Natural killer cell (primary cell): ENCODE measurements at regions not wholly inside any gene's neighbourhood (a gene's known extent, or its start where the extent isn't known, plus 50 kb on each side); places are given as distances from the start of the nearest gene placed in this dataset.

ENCODE experiments used
- ATAC-seq, 3 donors: fragments of 150-1000 bp in 2 of 3; fragments of 200-7000 bp in 1 of 3; cut with Tn5 transposase; 1 replicate in 1 of 3; 2 replicates in 2 of 3; pipeline ENCODE4 v1.10.0; 2021; ENCODE audit warnings: mild to moderate bottlenecking in 2 of 3, moderate library complexity in 2 of 3
- DNase-seq, 2 donors: peaks; one replicate each; pipeline versions ENCODE4 v3.0.0 to v3.0.0-alpha.2; 2013 to 2021; ENCODE audit warnings: mixed read lengths in 1 of 2
- H3K27ac ChIP-seq: one replicate; pipeline ENCODE4 v1.5.1; 2013; ENCODE audit warnings: mild to moderate bottlenecking, low read length
- H3K27me3 ChIP-seq: one replicate; pipeline ENCODE4 v1.6.1; 2013; ENCODE audit warnings: low read length; ENCODE audit not compliant: control insufficient read depth, insufficient read depth
- H3K36me3 ChIP-seq: one replicate; pipeline ENCODE4 v1.6.1; 2013; ENCODE audit warnings: low read length; ENCODE audit not compliant: control insufficient read depth, insufficient read depth
- H3K4me1 ChIP-seq: one replicate; pipeline ENCODE4 v1.6.1; 2013; ENCODE audit warnings: low read length; ENCODE audit not compliant: control insufficient read depth, insufficient read depth
- H3K4me3 ChIP-seq: one replicate; pipeline ENCODE4 v1.5.1; 2013; ENCODE audit warnings: low read length
- H3K9me3 ChIP-seq: one replicate; pipeline ENCODE4 v1.6.1; 2013; ENCODE audit warnings: low read length; ENCODE audit not compliant: control insufficient read depth, insufficient read depth
- H3K27ac Mint-ChIP-seq, 2 donors: one replicate each; pipeline ENCODE4 v1.8.0; 2022; ENCODE audit warnings: mild to moderate bottlenecking in 2 of 2, mixed read lengths in 2 of 2, moderate library complexity in 1 of 2
- H3K27me3 Mint-ChIP-seq, 2 donors: one replicate each; pipeline ENCODE4 v1.8.0; 2022; ENCODE audit warnings: low read depth in 2 of 2, mixed read lengths in 2 of 2
- H3K36me3 Mint-ChIP-seq: one replicate; pipeline ENCODE4 v1.8.0; 2022; ENCODE audit warnings: mixed read lengths
- H3K4me1 Mint-ChIP-seq, 2 donors: one replicate each; pipeline ENCODE4 v1.8.0; 2022; ENCODE audit warnings: mixed read lengths in 2 of 2
- H3K4me3 Mint-ChIP-seq: one replicate; pipeline ENCODE4 v1.8.0; 2022; ENCODE audit warnings: mild to moderate bottlenecking, moderate library complexity, mixed read lengths
- H3K9me3 Mint-ChIP-seq, 2 donors: one replicate each; pipeline ENCODE4 v1.8.0; 2022; ENCODE audit warnings: mixed read lengths in 2 of 2
- CTCF ChIP-seq: fragments of 200-600 bp; IDR thresholded peaks from one replicate; pipeline ENCODE4 v1.8.0; 2022; ENCODE audit warnings: antibody characterized with exemption
- WGBS: methylation state at CpG from one replicate; pipeline ENCODE4 v1.1.7; 2013; ENCODE audit warnings: missing lambda C conversion rate; ENCODE audit not compliant: insufficient coverage; 5-methylcytosine and 5-hydroxymethylcytosine counted together
- intact Hi-C: fragments of 100-400 bp; cut with micrococcal nuclease; formaldehyde crosslinking; loops from one replicate; pipeline ENCODE4 v1.14.2; 2022

GRCh38 chr5:141771562-141771961, 89.5 kb upstream of the ARAP3 start:
- 80% methylated on average over 3 of the region's 3 CpGs for WGBS

GRCh38 chr5:141771031-141771430, 89.0 kb upstream of the ARAP3 start:
- no peaks in the 10 kb centered on the region for H3K36me3 ChIP-seq
- ATAC-seq: no peak
- no peak for TF ChIP-seq CTCF
- DNase-seq: no peak
- H3K4me3 ChIP-seq: no peak overlapping the region
- intact Hi-C loops: no loop called here
- no peak overlapping the region for H3K27ac ChIP-seq
- H3K9me3 ChIP-seq: no peaks in the 10 kb centered on the region
- no peak overlapping the region for H3K4me3 Mint-ChIP-seq
- no peak overlapping the region for H3K27ac Mint-ChIP-seq
- no peaks in the 10 kb centered on the region for H3K4me1 ChIP-seq
- no peaks in the 10 kb centered on the region for H3K36me3 Mint-ChIP-seq
- peaks cover 0 to 7% of the 10 kb centered on the region in 2 donors for H3K27me3 Mint-ChIP-seq
- H3K9me3 Mint-ChIP-seq: no peaks in the 10 kb centered on the region
- 84% methylated on average over 4 of the region's 4 CpGs for WGBS
- no peaks in the 10 kb centered on the region for H3K27me3 ChIP-seq
- no peaks in the 10 kb centered on the region for H3K4me1 Mint-ChIP-seq

More at GRCh38 chr5:141771562-141771961, 89.5 kb upstream of the ARAP3 start:
- Mint-ChIP-seq H3K27ac (no peak overlapping the region), H3K36me3 (no peaks in the 10 kb centered on the region), H3K9me3 (no peaks in the 10 kb centered on the region), H3K4me3 (no peak overlapping the region), H3K27me3 (peaks cover 5 to 7% of the 10 kb centered on the region in 2 donors), H3K4me1 (no peaks in the 10 kb centered on the region)
- Histone ChIP-seq H3K36me3 (no peaks in the 10 kb centered on the region), H3K27ac (no peak overlapping the region), H3K4me3 (no peak overlapping the region), H3K4me1 (no peaks in the 10 kb centered on the region), H3K9me3 (no peaks in the 10 kb centered on the region), H3K27me3 (no peaks in the 10 kb centered on the region)
- intact Hi-C loops: no loop called here
- no peak for ATAC-seq
- TF ChIP-seq CTCF: no peak
- DNase-seq: no peak

GRCh38 chr5:141769671-141770070, 87.6 kb upstream of the ARAP3 start:
- 71% methylated on average over 3 of the region's 3 CpGs for WGBS
- Histone ChIP-seq H3K36me3 (no peaks in the 10 kb centered on the region), H3K27ac (no peak overlapping the region), H3K27me3 (no peaks in the 10 kb centered on the region), H3K9me3 (no peaks in the 10 kb centered on the region), H3K4me3 (no peak overlapping the region), H3K4me1 (no peaks in the 10 kb centered on the region)
- no peak for TF ChIP-seq CTCF
- no peaks in the 10 kb centered on the region for H3K36me3 Mint-ChIP-seq
- ATAC-seq (no peak), DNase-seq (no peak)
- no peak overlapping the region for H3K4me3 Mint-ChIP-seq
- H3K9me3 Mint-ChIP-seq: no peaks in the 10 kb centered on the region
- intact Hi-C loops: no loop called here
- peaks cover under 1 to 7% of the 10 kb centered on the region in 2 donors for H3K27me3 Mint-ChIP-seq
- H3K4me1 Mint-ChIP-seq: no peaks in the 10 kb centered on the region
- H3K27ac Mint-ChIP-seq: no peak overlapping the region

- no peak overlapping the region for H3K4me3 Mint-ChIP-seq
- Histone ChIP-seq H3K9me3 (no peaks in the 10 kb centered on the region), H3K36me3 (no peaks in the 10 kb centered on the region), H3K4me1 (no peaks in the 10 kb centered on the region), H3K27ac (no peak overlapping the region), H3K27me3 (no peaks in the 10 kb centered on the region), H3K4me3 (no peak overlapping the region)
- no peak overlapping the region for H3K27ac Mint-ChIP-seq
- no peaks in the 10 kb centered on the region for H3K36me3 Mint-ChIP-seq
- 95% methylated on average over 15 of the region's 15 CpGs for WGBS
- H3K27me3 Mint-ChIP-seq: peaks cover 11 to 12% of the 10 kb centered on the region in 2 donors
- no peak for TF ChIP-seq CTCF
- ATAC-seq (no peak), DNase-seq (no peak)
- H3K9me3 Mint-ChIP-seq: no peaks in the 10 kb centered on the region
- intact Hi-C loops: no loop called here
- no peaks in the 10 kb centered on the region for H3K4me1 Mint-ChIP-seq
Measured at GRCh38 chr5:141767671-141768070, 85.6 kb upstream of the ARAP3 start.
